Right renal pelvis (tissue), 4 donors: ENCODE measurements at regions not wholly inside any gene's neighbourhood (a gene's known extent, or its start where the extent isn't known, plus 50 kb on each side); places are given as distances from the start of the nearest gene placed in this dataset.
A peak's percentile ranks its signal among the peaks of the same experiment; 100 is the strongest.

Source experiments
- DNase-seq, 4 donors: peaks; one replicate each; pipeline ENCODE4 v3.0.0-alpha.2; 2013; ENCODE audit warnings: low read depth in 4 of 4, low spot score in 3 of 4, missing footprints in 1 of 4

GRCh38 chr14:71273366-71273765, 366.1 kb downstream of the PCNX1 start:
- DNase-seq = no peak

- DNase-seq = no peak
Observed at GRCh38 chr14:71284048-71284447, 376.8 kb downstream of the PCNX1 start.

- no peak for DNase-seq
Observed at GRCh38 chr14:71286126-71286525, 378.9 kb downstream of the PCNX1 start.

DNA sequence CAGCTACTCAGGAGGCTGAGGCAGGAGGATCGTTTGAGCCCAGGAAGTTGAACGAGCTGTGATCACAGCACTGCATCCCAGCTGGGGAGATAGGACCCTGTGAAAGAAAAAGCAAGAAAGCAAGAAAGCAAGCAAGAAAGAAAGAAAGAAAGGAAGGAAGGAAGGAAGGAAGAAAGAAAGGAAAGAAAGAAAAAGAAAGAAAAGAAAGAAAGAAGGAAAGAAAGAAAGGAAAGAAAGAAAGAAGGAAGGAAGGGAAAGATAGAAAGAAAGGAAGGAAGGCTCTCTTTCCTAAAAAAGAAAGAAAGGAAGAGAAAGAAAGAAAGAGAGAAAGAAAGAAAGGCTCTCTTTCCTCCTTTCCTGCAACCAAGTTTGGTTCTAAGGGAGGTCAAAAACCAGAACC, 380.3 kb downstream of the PCNX1 start:
- no peak for DNase-seq

DNA sequence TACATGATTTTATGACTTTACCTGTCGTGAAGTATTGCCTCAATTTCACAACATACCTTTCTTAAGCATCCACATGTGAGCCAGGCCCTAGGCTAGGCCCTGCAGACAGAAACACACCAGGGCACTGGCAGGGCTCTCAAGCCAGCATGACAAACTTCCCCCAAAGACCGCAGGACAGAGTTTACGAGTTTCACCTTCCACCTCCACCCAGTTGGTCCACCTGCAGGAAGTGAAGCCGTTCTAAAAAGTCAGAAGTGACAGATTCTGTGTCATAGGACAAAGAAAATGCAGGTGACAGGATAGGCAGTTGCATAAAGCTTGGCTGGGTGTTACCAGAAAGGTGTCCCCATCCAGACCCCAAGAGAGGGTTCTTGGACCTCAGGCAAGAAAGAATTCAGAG, 382.3 kb downstream of the PCNX1 start:
- DNase-seq = no peak

- no peak for DNase-seq
Observed at GRCh38 chr14:71290301-71290700, 383.0 kb downstream of the PCNX1 start.

GRCh38 chr14:71290960-71291466, 383.8 kb downstream of the PCNX1 start:
- no peak for DNase-seq

GRCh38 chr14:71296184-71296583, 388.9 kb downstream of the PCNX1 start:
- DNase-seq = no peak

DNA sequence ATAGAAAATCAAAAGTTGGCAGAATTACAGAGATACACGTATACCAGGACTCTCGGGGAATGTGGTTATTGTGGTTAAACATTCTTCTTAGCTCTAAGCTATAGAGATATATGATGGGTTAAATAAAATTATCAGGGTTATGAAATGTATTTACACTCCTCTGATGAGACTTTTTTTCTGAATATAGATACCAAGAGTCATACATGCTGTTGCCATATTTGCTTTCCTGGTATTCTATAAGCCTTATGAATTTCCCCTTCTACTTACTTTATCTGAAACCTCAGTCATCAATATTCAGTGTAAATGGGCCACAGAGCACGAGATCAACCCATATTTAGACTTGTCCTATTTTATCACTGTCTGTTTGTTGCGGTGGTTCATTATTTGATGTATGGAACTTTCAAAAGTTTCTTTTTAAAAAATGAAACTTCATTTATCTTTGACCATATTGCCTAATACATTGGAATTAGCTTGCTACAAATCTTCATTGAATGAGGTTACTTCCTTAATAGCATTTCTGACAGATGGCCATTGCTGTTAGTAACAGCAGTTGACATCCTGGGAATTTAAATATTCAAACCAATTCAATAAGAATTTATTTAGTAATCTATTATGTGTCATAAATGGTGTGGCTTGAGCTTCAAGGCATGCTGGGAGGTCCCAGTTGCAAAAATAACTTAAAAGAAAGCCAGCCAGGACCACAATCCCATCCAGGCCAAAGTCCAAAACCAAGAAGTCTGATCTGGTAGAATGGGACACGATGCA, 393.5 kb downstream of the PCNX1 start:
- DNase-seq = no peak

DNA sequence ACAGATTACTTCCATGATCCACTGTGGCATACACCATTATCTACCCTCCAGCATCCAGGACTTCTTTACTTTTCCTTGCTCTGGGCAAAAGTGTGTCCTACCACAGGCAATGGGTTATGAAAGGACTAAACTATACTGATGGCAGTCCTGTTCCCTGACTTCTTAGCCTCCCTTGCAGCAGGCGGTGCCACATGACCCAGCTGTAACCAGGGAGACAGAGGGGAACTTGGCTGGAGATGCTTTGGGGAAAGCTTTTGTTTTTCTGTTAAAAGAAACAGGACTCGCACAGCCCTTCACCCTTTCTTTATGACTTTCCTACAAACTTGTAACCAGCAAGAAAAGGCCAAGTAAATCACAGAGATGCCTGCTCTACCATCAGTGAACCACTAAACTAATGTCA, 394.4 kb downstream of the PCNX1 start:
- no peak for DNase-seq

GRCh38 chr14:71304690-71305089, 397.4 kb downstream of the PCNX1 start:
- DNase-seq = no peak

DNA sequence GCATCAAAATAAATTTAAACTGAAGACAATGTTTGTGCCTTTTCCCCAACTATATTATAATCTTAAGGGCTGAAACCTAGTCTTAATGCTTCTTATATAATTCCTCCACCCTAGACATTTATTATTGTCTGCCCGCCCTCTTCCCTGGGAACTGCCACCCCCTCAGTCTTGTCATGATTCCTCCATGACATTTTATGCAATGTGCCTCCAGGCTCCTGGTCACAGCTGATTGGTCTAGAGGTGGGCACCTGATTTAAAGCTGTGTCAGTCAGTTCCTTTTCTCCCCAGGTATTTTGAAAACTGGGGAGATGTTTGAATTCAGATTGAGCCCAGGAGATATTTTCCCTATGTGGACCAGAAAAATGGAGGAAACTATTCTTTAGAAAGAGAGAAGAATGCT, 401.4 kb downstream of the PCNX1 start:
- DNase-seq = no peak

DNA sequence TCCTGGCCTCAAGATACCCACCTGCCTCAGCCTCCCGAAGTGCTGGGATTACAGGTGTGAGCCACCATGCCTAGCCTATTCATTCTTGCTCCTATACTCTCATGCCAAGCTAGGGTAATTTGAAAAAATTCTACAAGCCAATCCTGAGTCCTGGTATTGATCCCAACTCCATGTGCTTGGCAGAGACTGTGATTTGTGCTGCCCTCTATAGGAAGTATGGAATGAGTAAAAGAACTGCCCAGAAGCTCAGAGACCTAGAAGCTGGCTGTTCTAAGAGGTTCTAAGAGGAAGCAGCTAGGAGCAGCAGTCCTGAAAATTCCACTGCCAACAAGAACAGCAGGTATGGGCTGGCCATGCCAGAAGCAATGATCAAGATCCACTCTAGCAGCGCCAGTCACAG, 402.5 kb downstream of the PCNX1 start:
- DNase-seq = no peak

- DNase-seq = no peak
Observed at GRCh38 chr14:71311061-71311460, 403.8 kb downstream of the PCNX1 start.

- DNase-seq = no peak
Observed at GRCh38 chr14:71314717-71315116, 407.5 kb downstream of the PCNX1 start.

- DNase-seq = no peak
Observed at GRCh38 chr14:71317385-71318096, 410.3 kb downstream of the PCNX1 start.

GRCh38 chr14:71318097-71318459, 410.8 kb downstream of the PCNX1 start:
- no peak for DNase-seq

- no peak for DNase-seq
Observed at GRCh38 chr14:71319666-71320065, 412.4 kb downstream of the PCNX1 start.

DNA sequence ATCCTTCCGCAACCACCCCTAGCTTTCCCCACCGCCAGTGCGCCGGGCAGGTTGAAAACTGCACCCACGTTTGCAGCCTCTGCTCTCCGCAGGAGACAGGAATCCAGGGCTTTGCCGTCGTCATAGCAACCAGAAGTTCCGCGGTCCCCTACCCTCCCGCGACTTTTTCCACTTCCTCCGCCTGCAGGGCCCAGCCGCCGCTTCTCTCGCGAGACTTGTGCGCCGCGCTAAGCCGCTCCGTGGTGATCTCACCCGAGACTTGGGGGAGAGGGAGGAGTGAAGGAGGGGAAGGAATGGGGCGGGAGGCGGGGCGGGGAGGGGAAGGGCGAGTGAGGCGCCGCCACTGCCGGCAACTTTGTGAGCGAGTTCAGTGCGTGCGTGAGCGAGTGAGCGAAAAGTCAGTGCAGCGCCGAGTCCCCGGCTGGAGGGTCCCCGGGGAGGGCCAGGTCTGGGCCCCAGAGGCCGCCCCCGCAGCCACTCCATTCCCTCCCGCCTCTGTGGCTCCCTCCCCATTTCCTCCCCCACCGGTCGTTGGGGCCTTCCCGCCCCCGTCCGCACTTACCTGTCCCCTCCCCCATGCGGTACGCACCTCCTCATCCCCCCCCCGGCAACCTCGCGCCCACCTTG, 413.0 kb downstream of the PCNX1 start, which contains the start of gene SIPA1L1:
TSS of gene SIPA1L1 (plus strand) at position 370 of the 627 bp plus-strand sequence.
- DNase-seq = peak; percentile 96 to 98 (median 98)

DNA sequence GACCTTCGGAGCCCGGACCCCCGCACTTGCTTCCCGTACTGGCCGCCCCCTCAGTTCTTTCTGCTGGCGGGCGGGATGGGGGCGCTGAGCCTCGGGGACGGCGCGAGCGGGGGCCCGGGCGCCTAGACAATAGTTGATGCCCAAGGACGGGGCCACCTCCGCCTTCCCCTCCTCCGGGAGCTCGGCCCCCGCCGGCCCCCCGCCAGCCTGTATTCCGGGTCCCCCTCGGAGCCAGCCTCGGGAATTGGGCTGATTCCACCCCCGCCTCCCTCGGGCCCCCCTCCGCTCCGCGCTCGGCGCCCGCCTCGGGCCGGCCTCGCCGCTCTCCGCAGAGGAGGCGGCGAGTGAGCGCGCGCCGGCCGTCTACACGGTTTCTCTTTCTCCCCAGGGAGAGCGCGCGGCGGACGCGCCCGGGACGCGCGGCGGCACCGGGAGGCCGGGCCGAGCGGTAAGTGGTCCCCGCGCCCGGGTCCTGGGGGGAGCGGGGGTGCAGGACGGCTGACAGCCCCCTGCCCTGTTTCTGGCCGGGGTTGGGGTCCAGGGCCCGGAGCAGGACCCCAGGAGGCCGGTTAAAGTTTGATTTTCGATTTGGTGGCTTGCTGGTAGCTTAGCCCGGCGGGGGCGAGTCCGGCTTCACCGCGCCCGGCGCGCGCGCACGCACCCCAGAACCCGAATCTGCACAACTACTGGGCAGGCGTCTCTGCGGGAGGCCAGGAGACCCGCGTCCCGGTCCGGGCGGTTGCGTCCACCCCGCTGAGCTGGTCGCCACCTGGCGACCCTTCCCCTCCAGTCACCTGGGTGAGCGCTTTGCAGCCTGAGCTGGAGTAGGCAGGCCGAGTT, 413.7 kb downstream of the PCNX1 start:
- peak; percentile 25 to 53 (median 33) for DNase-seq
